GM12891 (cell line): ENCODE measurements at regions not wholly inside any gene's neighbourhood (a gene's known extent, or its start where the extent isn't known, plus 50 kb on each side); places are given as distances from the start of the nearest gene placed in this dataset.

Source experiments
- POLR2AphosphoS5 ChIP-seq: IDR thresholded peaks from 2 replicates; pipeline ENCODE4 v1.6.1; 2011; ENCODE audit warnings: low read depth, low read length, control low read depth
- TAF1 ChIP-seq: IDR thresholded peaks from 2 replicates; pipeline ENCODE4 v1.6.1; 2011; ENCODE audit warnings: low read depth, low read length, control low read depth

GRCh38 chr13:91249370-91249769 is 98.1 kb upstream of the MIR17HG start:
- TF ChIP-seq POLR2AphosphoS5 (no peak), TAF1 (no peak)
